ENCODE measurements at regions not wholly inside any gene's neighbourhood (a gene's known extent, or its start where the extent isn't known, plus 50 kb on each side); places are given as distances from the start of the nearest gene placed in this dataset.
A peak's percentile ranks its signal among the peaks of the same experiment; 100 is the strongest.

DNA sequence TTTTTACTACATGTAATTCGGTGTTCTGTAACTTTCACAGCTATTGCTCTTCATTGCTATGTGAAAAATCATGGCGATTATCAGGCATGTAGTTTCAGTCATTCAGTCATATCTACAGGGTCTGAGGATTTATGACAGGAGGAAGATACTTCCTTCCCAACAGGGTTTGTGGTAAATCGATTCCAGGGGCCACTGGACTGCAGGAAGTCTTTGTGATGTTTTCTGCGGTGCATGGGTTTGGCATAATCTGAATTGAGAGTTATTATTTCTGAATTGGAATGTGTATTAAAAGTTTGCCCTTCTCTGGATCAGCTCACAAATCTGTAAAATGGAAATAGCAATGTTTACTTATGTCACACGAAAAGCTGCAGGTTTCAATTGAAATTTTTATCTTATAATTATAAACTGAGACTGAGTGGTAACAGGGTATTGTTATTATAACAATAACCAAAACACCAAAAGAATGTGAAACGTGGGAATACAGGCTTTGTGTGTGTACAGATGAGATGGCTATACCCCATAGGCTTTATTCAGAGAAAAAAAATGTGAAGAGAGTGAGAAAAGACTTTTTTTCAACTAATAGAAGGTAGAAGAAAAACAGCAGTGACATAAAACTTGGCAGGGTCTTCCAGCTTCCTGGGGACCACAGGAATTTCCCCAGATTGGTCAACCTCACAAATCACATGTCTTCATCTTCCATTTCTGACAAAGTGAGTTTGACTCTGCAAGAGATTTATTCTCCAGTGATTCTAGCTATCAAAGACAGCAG lies 307.7 kb upstream of the NFE2L3 start:
- 56 to 59% methylated on average over 6 of the region's 6 CpGs for WGBS, 2 donors
- ATAC-seq, result no peak
- H3K36me3 ChIP-seq, result no peaks in the 10 kb centered on the region
- no peaks in the 10 kb centered on the region for H3K9me3 ChIP-seq
- H3K27me3 ChIP-seq, result no peaks in the 10 kb centered on the region
- FAIRE-seq, result no peak
- intact Hi-C loops (cut with DNase I), result loop anchor here in 1 of 3 donors (10.0 kb wide), 1 partner anchor 249 kb away; no protein-coding TSS in a partner anchor
- H3K27ac ChIP-seq, result no peak overlapping the region
- H3K4me3 ChIP-seq, result no peak overlapping the region
- DNase-seq, result no peak
- TF ChIP-seq, protein P1, sequence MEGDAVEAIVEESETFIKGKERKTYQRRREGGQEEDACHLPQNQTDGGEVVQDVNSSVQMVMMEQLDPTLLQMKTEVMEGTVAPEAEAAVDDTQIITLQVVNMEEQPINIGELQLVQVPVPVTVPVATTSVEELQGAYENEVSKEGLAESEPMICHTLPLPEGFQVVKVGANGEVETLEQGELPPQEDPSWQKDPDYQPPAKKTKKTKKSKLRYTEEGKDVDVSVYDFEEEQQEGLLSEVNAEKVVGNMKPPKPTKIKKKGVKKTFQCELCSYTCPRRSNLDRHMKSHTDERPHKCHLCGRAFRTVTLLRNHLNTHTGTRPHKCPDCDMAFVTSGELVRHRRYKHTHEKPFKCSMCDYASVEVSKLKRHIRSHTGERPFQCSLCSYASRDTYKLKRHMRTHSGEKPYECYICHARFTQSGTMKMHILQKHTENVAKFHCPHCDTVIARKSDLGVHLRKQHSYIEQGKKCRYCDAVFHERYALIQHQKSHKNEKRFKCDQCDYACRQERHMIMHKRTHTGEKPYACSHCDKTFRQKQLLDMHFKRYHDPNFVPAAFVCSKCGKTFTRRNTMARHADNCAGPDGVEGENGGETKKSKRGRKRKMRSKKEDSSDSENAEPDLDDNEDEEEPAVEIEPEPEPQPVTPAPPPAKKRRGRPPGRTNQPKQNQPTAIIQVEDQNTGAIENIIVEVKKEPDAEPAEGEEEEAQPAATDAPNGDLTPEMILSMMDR (IDR thresholded peaks at IDR 0.05), result no peak
- peaks cover 0 to 15% (median 10%) of the 10 kb centered on the region in 3 donors for H3K4me1 ChIP-seq

DNA sequence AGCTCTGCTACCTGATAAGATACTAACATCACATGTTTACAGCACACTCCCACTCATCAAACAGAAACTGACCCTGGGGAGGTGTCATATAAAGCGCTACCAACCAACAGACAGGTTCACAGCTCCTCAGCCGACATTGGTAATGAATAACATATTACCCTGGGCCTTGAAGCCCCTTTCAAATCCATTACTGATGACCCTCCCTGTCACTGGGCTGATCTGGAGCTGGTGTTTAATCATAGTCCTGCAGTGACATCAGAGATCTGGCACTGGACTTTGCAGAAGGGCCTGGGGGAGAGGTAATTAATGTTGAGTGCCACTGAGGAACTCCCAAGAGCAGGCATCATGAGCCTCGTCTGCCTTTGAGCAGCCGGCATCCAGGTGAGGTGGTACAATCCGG lies 306.5 kb upstream of the NFE2L3 start:
- ATAC-seq (no peak), FAIRE-seq (no peak), DNase-seq (no peak)
- no peak overlapping the region for H3K4me3 ChIP-seq
- H3K27ac ChIP-seq, result peak overlapping the region in 1 of 4 donors; percentile 17
- 65 to 80% methylated on average over 5 of the region's 5 CpGs for WGBS, 2 donors
- H3K27me3 ChIP-seq, result no peaks in the 10 kb centered on the region
- H3K4me1 ChIP-seq, result peaks cover 0 to 15% (median 11%) of the 10 kb centered on the region in 3 donors
- H3K36me3 ChIP-seq, result no peaks in the 10 kb centered on the region
- TF ChIP-seq, protein P1 (IDR thresholded peaks at IDR 0.05), result no peak
- intact Hi-C loops (cut with DNase I), result loop anchor here in 1 of 3 donors (10.0 kb wide), 1 partner anchor 251 kb away; no protein-coding TSS in a partner anchor
- no peaks in the 10 kb centered on the region for H3K9me3 ChIP-seq

DNA sequence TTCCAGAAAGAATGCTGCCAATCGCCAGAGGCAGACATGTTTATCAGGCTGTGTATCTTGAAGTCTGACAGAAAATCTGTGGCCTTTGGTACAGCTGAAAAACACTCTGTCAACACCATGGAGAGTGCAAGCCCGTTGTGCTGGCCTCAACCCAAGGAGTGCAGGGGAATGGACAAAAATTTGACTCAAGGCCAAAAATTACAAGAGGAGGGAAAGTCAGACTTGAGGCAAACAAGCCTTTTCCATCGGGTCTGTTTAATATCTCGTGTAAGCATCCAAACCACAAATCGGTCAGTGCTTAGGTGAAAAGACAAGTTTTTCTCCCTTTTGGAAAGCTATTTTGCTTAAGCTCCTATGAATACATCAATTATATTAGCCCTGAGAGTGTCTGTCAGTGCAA lies 305.3 kb upstream of the NFE2L3 start:
- Histone ChIP-seq H3K4me1 (peaks cover 0 to 15% (median 11%) of the 10 kb centered on the region in 3 donors), H3K27ac (peak overlapping the region in 1 of 4 donors; percentile 17), H3K27me3 (no peaks in the 10 kb centered on the region), H3K9me3 (no peaks in the 10 kb centered on the region), H3K36me3 (no peaks in the 10 kb centered on the region), H3K4me3 (no peak overlapping the region)
- DNase-seq, result peak in 3 of 6 donors; percentile 64 to 70 (median 68)
- WGBS, 2 donors, result 19 to 20% methylated on average over 5 of the region's 5 CpGs
- peak; percentile 52 to 72 (median 64) for ATAC-seq
- TF ChIP-seq, protein P1 (IDR thresholded peaks at IDR 0.05), result no peak
- peak; percentile 57 for FAIRE-seq
- intact Hi-C loops (cut with DNase I), result loop anchor here in 1 of 3 donors (10.0 kb wide), 1 partner anchor 252 kb away; no protein-coding TSS in a partner anchor

DNA sequence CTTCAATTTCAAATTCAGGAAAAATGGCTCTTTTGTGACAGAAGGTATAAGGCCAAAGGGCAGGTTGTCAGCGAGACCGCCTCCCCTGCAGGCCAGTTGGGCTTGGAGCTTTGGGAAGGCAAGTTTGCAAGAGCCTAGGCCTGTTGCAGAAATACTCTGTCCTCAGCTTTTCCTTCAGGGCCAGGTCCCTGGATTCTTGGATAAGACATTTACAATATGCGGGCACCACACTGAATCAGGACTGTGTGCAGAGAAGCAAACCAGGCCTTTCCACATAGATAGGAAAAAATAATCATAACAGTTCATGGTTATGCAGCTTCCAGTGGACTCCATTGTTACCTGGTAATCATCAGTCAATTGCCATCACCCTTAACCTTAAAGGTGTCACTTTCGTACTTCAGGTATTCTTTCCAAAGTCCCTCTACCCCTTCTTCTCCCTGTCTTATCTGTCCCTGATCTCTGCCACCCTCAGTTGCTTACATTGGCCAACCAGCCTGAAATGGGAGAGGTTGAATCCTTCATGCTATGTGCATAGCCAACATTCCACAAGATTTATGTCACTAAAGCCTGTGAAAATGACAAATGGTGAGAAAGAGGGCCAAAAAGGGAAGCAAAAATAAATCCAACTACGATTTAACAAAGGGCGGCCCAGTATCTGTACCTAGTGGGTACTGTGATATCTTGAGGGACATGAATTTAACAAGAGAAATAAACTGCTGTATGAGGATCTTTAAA lies 304.5 kb upstream of the NFE2L3 start:
- FAIRE-seq (no peak), DNase-seq (no peak)

More for the DNA sequence above, 304.5 kb upstream of the NFE2L3 start:
- Histone ChIP-seq H3K9me3 (no peaks in the 10 kb centered on the region), H3K4me3 (no peak overlapping the region), H3K36me3 (no peaks in the 10 kb centered on the region), H3K4me1 (peaks cover 0 to 16% (median 15%) of the 10 kb centered on the region in 3 donors), H3K27me3 (peaks cover 0 to 7% (median under 1%) of the 10 kb centered on the region in 4 donors), H3K27ac (peak overlapping the region in 2 of 4 donors; percentile 41 to 64)
- WGBS, 2 donors, result 70 to 72% methylated on average over 6 of the region's 6 CpGs
- peak in 3 of 4 donors; percentile 44 to 59 (median 47) for ATAC-seq
- TF ChIP-seq, protein P1 (IDR thresholded peaks at IDR 0.05), result no peak
- intact Hi-C loops (cut with DNase I), result loop anchor here in 1 of 3 donors (10.0 kb wide), 1 partner anchor 253 kb away; no protein-coding TSS in a partner anchor
